ENCODE measurements at regions not wholly inside any gene's neighbourhood (a gene's known extent, or its start where the extent isn't known, plus 50 kb on each side); places are given as distances from the start of the nearest gene placed in this dataset.

GRCh38 chr3:102141096-102141927 lies 292.0 kb downstream of the NFKBIZ start:
- H3K27ac Mint-ChIP-seq = no peak overlapping the region
- H3K4me1 Mint-ChIP-seq = no peaks in the 10 kb centered on the region
- no peaks in the 10 kb centered on the region for H3K27me3 ChIP-seq (ENCODE audit: insufficient read depth, low read length, poor library complexity, severe bottlenecking)
- H3K27me3 Mint-ChIP-seq = peaks cover 2 to 8% of the 10 kb centered on the region in 2 donors
- H3K4me1 ChIP-seq (ENCODE audit: insufficient read depth, low read length) = no peaks in the 10 kb centered on the region
- DNase-seq = no peak
- ChIA-PET CTCF (no interaction called here), POLR2A (no interaction called here)
- H3K9me3 Mint-ChIP-seq = no peaks in the 10 kb centered on the region
- no peak overlapping the region for H3K27ac ChIP-seq (ENCODE audit: low read depth, low read length)
- peaks cover 0 to 5% (median 2%) of the 10 kb centered on the region in 3 donors for H3K36me3 Mint-ChIP-seq
- H3K9me3 ChIP-seq (ENCODE audit: low read length) = no peaks in the 10 kb centered on the region
- H3K36me3 ChIP-seq (ENCODE audit: insufficient read depth, low read length) = no peaks in the 10 kb centered on the region
- no peak overlapping the region for H3K4me3 Mint-ChIP-seq
- H3K4me3 ChIP-seq (ENCODE audit: low read length) = no peak overlapping the region

DNA sequence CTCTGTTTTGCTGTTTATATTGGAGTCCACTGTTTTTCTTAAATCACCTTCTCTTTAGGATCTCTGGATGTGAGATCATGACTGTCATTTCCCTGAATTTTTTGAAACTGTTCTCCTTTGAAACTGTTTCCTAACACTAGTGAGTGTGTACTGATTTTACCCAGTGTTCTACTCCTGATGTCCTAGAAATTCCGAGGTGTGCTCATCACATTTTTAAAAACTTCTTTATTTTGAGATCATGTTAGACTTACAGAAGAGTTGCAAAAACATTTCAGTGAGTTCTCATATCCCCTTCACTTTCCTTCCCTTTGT lies 292.6 kb downstream of the NFKBIZ start:
- Histone ChIP-seq H3K27ac (ENCODE audit: low read depth, low read length) (no peak overlapping the region), H3K36me3 (ENCODE audit: insufficient read depth, low read length) (no peaks in the 10 kb centered on the region), H3K4me1 (ENCODE audit: insufficient read depth, low read length) (no peaks in the 10 kb centered on the region), H3K9me3 (ENCODE audit: low read length) (no peaks in the 10 kb centered on the region), H3K27me3 (ENCODE audit: insufficient read depth, low read length, poor library complexity, severe bottlenecking) (no peaks in the 10 kb centered on the region), H3K4me3 (ENCODE audit: low read length) (no peak overlapping the region)
- Mint-ChIP-seq H3K4me1 (no peaks in the 10 kb centered on the region), H3K27ac (no peak overlapping the region), H3K27me3 (peaks cover 2 to 8% of the 10 kb centered on the region in 2 donors), H3K4me3 (no peak overlapping the region), H3K36me3 (peaks cover 0 to 5% (median 2%) of the 10 kb centered on the region in 3 donors), H3K9me3 (no peaks in the 10 kb centered on the region)
- ChIA-PET CTCF (interaction anchor here (0.7 kb wide), 1 partner anchor 38 kb away, joined by 3 read pairs; no protein-coding TSS in a partner anchor), POLR2A (no interaction called here)
- no peak for DNase-seq

GRCh38 chr3:102142379-102143060 lies 292.3 kb upstream of the ZPLD1 start:
- no peak for DNase-seq
- Mint-ChIP-seq H3K4me1 (no peaks in the 10 kb centered on the region), H3K9me3 (no peaks in the 10 kb centered on the region), H3K27me3 (peaks cover 0 to 8% of the 10 kb centered on the region in 2 donors), H3K36me3 (peaks cover 0 to 5% (median 2%) of the 10 kb centered on the region in 3 donors), H3K4me3 (no peak overlapping the region), H3K27ac (no peak overlapping the region)
- H3K27me3 ChIP-seq (ENCODE audit: insufficient read depth, low read length, poor library complexity, severe bottlenecking) = no peaks in the 10 kb centered on the region
- CTCF ChIA-PET = interaction anchor here (0.7 kb wide), 1 partner anchor 39 kb away, joined by 3 read pairs; no protein-coding TSS in a partner anchor
- H3K9me3 ChIP-seq (ENCODE audit: low read length) = no peaks in the 10 kb centered on the region
- no peaks in the 10 kb centered on the region for H3K36me3 ChIP-seq (ENCODE audit: insufficient read depth, low read length)
- no peak overlapping the region for H3K27ac ChIP-seq (ENCODE audit: low read depth, low read length)
- POLR2A ChIA-PET = no interaction called here
- no peak overlapping the region for H3K4me3 ChIP-seq (ENCODE audit: low read length)
- H3K4me1 ChIP-seq (ENCODE audit: insufficient read depth, low read length) = no peaks in the 10 kb centered on the region

- H3K4me1 Mint-ChIP-seq = no peaks in the 10 kb centered on the region
- ChIA-PET POLR2A (no interaction called here), CTCF (no interaction called here)
- Histone ChIP-seq H3K27ac (ENCODE audit: low read depth, low read length) (no peak overlapping the region), H3K4me3 (ENCODE audit: low read length) (no peak overlapping the region), H3K4me1 (ENCODE audit: insufficient read depth, low read length) (no peaks in the 10 kb centered on the region), H3K27me3 (ENCODE audit: insufficient read depth, low read length, poor library complexity, severe bottlenecking) (no peaks in the 10 kb centered on the region), H3K9me3 (ENCODE audit: low read length) (no peaks in the 10 kb centered on the region), H3K36me3 (ENCODE audit: insufficient read depth, low read length) (no peaks in the 10 kb centered on the region)
- no peaks in the 10 kb centered on the region for H3K9me3 Mint-ChIP-seq
- DNase-seq = no peak
- peaks cover 0 to 6% (median 2%) of the 10 kb centered on the region in 3 donors for H3K36me3 Mint-ChIP-seq
- H3K27ac Mint-ChIP-seq = no peak overlapping the region
- H3K4me3 Mint-ChIP-seq = no peak overlapping the region
- H3K27me3 Mint-ChIP-seq = peaks cover 2 to 12% of the 10 kb centered on the region in 2 donors
These were observed 291.3 kb upstream of the ZPLD1 start for GRCh38 chr3:102143536-102143935.

GRCh38 chr3:102144063-102144462 lies 290.8 kb upstream of the ZPLD1 start:
- Histone ChIP-seq H3K4me3 (ENCODE audit: low read length) (no peak overlapping the region), H3K4me1 (ENCODE audit: insufficient read depth, low read length) (no peaks in the 10 kb centered on the region), H3K27ac (ENCODE audit: low read depth, low read length) (no peak overlapping the region), H3K27me3 (ENCODE audit: insufficient read depth, low read length, poor library complexity, severe bottlenecking) (no peaks in the 10 kb centered on the region), H3K9me3 (ENCODE audit: low read length) (no peaks in the 10 kb centered on the region), H3K36me3 (ENCODE audit: insufficient read depth, low read length) (no peaks in the 10 kb centered on the region)
- Mint-ChIP-seq H3K9me3 (no peaks in the 10 kb centered on the region), H3K4me1 (no peaks in the 10 kb centered on the region), H3K4me3 (no peak overlapping the region), H3K36me3 (peaks cover 0 to 11% (median 2%) of the 10 kb centered on the region in 3 donors), H3K27me3 (peaks cover 3 to 17% of the 10 kb centered on the region in 2 donors), H3K27ac (no peak overlapping the region)
- POLR2A ChIA-PET = no interaction called here
- DNase-seq = no peak
- CTCF ChIA-PET = no interaction called here

GRCh38 chr3:102148598-102149337 lies 286.0 kb upstream of the ZPLD1 start:
- no peak overlapping the region for H3K4me3 ChIP-seq (ENCODE audit: low read length)
- DNase-seq = no peak
- peaks cover 3% of the 10 kb centered on the region for H3K9me3 ChIP-seq (ENCODE audit: low read length)
- no peaks in the 10 kb centered on the region for H3K27me3 ChIP-seq (ENCODE audit: insufficient read depth, low read length, poor library complexity, severe bottlenecking)
- ChIA-PET POLR2A (no interaction called here), CTCF (interaction anchor here (0.6 kb wide), 1 partner anchor 82 kb away, joined by 3 read pairs; no protein-coding TSS in a partner anchor)
- Mint-ChIP-seq H3K27me3 (peaks cover 5 to 19% of the 10 kb centered on the region in 2 donors), H3K4me3 (no peak overlapping the region), H3K36me3 (peaks cover 0 to 41% (median 9%) of the 10 kb centered on the region in 3 donors), H3K27ac (no peak overlapping the region), H3K9me3 (peaks cover 0 to 24% (median 21%) of the 10 kb centered on the region in 5 donors), H3K4me1 (no peaks in the 10 kb centered on the region)
- H3K36me3 ChIP-seq (ENCODE audit: insufficient read depth, low read length) = no peaks in the 10 kb centered on the region
- H3K4me1 ChIP-seq (ENCODE audit: insufficient read depth, low read length) = no peaks in the 10 kb centered on the region
- H3K27ac ChIP-seq (ENCODE audit: low read depth, low read length) = no peak overlapping the region

GRCh38 chr3:102151935-102152334 lies 282.9 kb upstream of the ZPLD1 start:
- H3K27me3 ChIP-seq (ENCODE audit: insufficient read depth, low read length, poor library complexity, severe bottlenecking) = no peaks in the 10 kb centered on the region
- Mint-ChIP-seq H3K36me3 (peaks cover 0 to 37% (median 9%) of the 10 kb centered on the region in 3 donors), H3K9me3 (peaks cover 0 to 24% (median 21%) of the 10 kb centered on the region in 5 donors), H3K4me3 (no peak overlapping the region), H3K4me1 (no peaks in the 10 kb centered on the region), H3K27ac (no peak overlapping the region), H3K27me3 (peaks cover 8 to 21% of the 10 kb centered on the region in 2 donors)
- no peak for DNase-seq
- H3K4me1 ChIP-seq (ENCODE audit: insufficient read depth, low read length) = no peaks in the 10 kb centered on the region
- ChIA-PET CTCF (no interaction called here), POLR2A (no interaction called here)
- no peaks in the 10 kb centered on the region for H3K36me3 ChIP-seq (ENCODE audit: insufficient read depth, low read length)
- H3K27ac ChIP-seq (ENCODE audit: low read depth, low read length) = no peak overlapping the region
- H3K9me3 ChIP-seq (ENCODE audit: low read length) = peaks cover 3% of the 10 kb centered on the region
- no peak overlapping the region for H3K4me3 ChIP-seq (ENCODE audit: low read length)

DNA sequence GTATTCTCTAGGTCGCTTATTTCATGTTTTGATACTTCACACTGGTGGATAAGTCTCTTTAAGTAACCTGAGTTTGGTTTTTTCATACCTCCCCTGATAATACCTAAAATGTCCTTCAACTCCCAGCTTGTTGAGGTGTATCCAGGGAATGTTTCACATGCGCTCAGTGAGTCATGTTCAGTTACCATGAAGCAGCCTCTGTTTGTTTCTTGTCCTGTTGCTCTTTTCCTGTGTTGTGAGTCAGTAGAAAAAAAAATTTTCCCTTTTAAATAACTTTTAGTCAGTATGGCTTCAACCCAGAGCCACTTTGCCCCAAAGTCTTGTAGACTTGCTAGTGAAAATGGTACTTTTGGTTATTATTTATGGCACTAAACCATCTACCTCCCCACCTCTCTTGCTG lies 278.4 kb upstream of the ZPLD1 start:
- Histone ChIP-seq H3K9me3 (ENCODE audit: low read length) (peaks cover under 1% of the 10 kb centered on the region), H3K36me3 (ENCODE audit: insufficient read depth, low read length) (no peaks in the 10 kb centered on the region), H3K4me3 (ENCODE audit: low read length) (no peak overlapping the region), H3K27me3 (ENCODE audit: insufficient read depth, low read length, poor library complexity, severe bottlenecking) (no peaks in the 10 kb centered on the region), H3K27ac (ENCODE audit: low read depth, low read length) (no peak overlapping the region), H3K4me1 (ENCODE audit: insufficient read depth, low read length) (no peaks in the 10 kb centered on the region)
- no peak overlapping the region for H3K27ac Mint-ChIP-seq
- H3K4me3 Mint-ChIP-seq = no peak overlapping the region
- H3K4me1 Mint-ChIP-seq = no peaks in the 10 kb centered on the region
- H3K36me3 Mint-ChIP-seq = peaks cover 0 to 15% (median 5%) of the 10 kb centered on the region in 3 donors
- ChIA-PET POLR2A (no interaction called here), CTCF (no interaction called here)
- peaks cover 3 to 12% of the 10 kb centered on the region in 2 donors for H3K27me3 Mint-ChIP-seq
- DNase-seq = no peak
- peaks cover 0 to 12% (median 12%) of the 10 kb centered on the region in 5 donors for H3K9me3 Mint-ChIP-seq

All from CD8-positive, alpha-beta memory T cell (primary cell).